ENCODE measurements at regions not wholly inside any gene's neighbourhood (a gene's known extent, or its start where the extent isn't known, plus 50 kb on each side); places are given as distances from the start of the nearest gene placed in this dataset.
"Not testable (repeated sequence)": the region's sequence is repeated elsewhere in the genome, so short reads cannot be mapped to it uniquely, and the experiment has no call there.

DNA sequence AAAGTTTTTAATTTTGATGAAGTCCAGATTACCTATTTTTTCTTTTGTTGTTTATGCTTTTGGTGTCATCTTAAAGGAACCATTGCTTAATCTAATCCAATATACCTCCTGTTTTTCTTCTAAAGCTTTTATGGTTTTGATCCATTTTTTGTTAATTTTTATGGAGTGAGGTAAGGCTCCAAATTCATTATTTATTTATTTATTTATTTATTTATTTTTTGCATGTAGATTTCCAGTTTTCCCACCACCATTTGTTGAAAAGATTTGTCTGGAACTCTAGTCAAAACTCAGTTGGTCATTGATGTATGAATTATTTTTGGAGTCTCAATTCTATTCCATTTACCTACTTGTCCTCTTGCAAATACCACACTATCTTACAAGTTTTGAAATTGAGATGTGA, 99.4 kb upstream of the RBMS1 start:
- dilution Hi-C loops (cut with MboI; ENCODE audit: extremely low pct_ligation_motif_present, low sequenced_read_pairs) = no loop called here
- Histone ChIP-seq H3K27ac (ENCODE audit: control insufficient read depth, insufficient read depth, low read length) (no peak overlapping the region), H3K9ac (ENCODE audit: control insufficient read depth, extremely low read depth, insufficient read depth, low read length) (no peak overlapping the region), H3K27me3 (ENCODE audit: control insufficient read depth, extremely low read depth, insufficient read depth, low read length) (no peaks in the 10 kb centered on the region), H4K20me1 (ENCODE audit: control insufficient read depth, extremely low read depth, insufficient read depth, low read length) (no peaks in the 10 kb centered on the region), H3K9me1 (ENCODE audit: control insufficient read depth, extremely low read depth, insufficient read depth, low read length) (no peaks in the 10 kb centered on the region), H3K4me1 (ENCODE audit: control insufficient read depth, extremely low read depth, insufficient read depth, low read length) (no peaks in the 10 kb centered on the region), H2AFZ (ENCODE audit: control insufficient read depth, low read length) (no peak overlapping the region), H3K4me3 (ENCODE audit: control insufficient read depth in 2 of 3, extremely low read depth in 1 of 3, insufficient read depth in 2 of 3, low read depth in 1 of 3, low read length in 3 of 3) (no peak overlapping the region), H3K4me2 (ENCODE audit: control insufficient read depth, extremely low read depth, insufficient read depth, low read depth, low read length) (no peak overlapping the region), H3K36me3 (ENCODE audit: control insufficient read depth in 2 of 2, extremely low read depth in 1 of 2, insufficient read depth in 2 of 2, low read length in 2 of 2) (no peaks in the 10 kb centered on the region), H3K9me3 (ENCODE audit: control insufficient read depth, low read depth, low read length) (no peaks in the 10 kb centered on the region), H3K79me2 (ENCODE audit: control insufficient read depth, insufficient read depth, low read length) (no peaks in the 10 kb centered on the region)
- FAIRE-seq (no peak), DNase-seq (ENCODE audit: low read depth, low spot score) (no peak)
- TF ChIP-seq CTCF (optimal IDR thresholded peaks at IDR 0.05 in 1 of 3, IDR thresholded peaks at IDR 0.05 in 1 of 3, conservative IDR thresholded peaks at IDR 0.05 in 1 of 3; ENCODE audit: extremely low read depth in 1 of 3, insufficient read depth in 2 of 3, low read length in 3 of 3) = no peak

DNA sequence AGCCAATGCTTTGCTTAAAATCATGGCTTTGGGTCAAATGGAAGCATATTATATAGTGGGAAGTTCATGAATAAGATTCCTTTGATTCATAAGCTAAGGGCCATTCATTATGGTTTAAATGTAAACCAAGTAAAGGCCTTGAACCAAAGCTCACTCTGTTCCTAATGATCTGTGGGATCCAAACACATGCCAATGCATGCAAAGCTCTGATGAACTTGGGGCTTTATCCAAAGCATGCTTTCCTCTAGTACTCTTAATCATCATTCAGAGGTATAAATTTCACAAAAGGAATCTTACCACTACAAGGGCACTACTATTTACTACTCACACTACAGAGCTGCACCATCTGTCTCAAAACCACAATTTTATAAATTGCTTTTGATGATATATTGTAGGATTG, 102.8 kb upstream of the RBMS1 start:
- Histone ChIP-seq H3K4me1 (ENCODE audit: control insufficient read depth, extremely low read depth, insufficient read depth, low read length) (no peaks in the 10 kb centered on the region), H3K4me2 (ENCODE audit: control insufficient read depth, extremely low read depth, insufficient read depth, low read depth, low read length) (no peak overlapping the region), H3K36me3 (ENCODE audit: control insufficient read depth in 2 of 2, extremely low read depth in 1 of 2, insufficient read depth in 2 of 2, low read length in 2 of 2) (no peaks in the 10 kb centered on the region), H3K4me3 (ENCODE audit: control insufficient read depth in 2 of 3, extremely low read depth in 1 of 3, insufficient read depth in 2 of 3, low read depth in 1 of 3, low read length in 3 of 3) (no peak overlapping the region), H3K9ac (ENCODE audit: control insufficient read depth, extremely low read depth, insufficient read depth, low read length) (no peak overlapping the region), H4K20me1 (ENCODE audit: control insufficient read depth, extremely low read depth, insufficient read depth, low read length) (no peaks in the 10 kb centered on the region), H3K9me3 (ENCODE audit: control insufficient read depth, low read depth, low read length) (no peaks in the 10 kb centered on the region), H3K27me3 (ENCODE audit: control insufficient read depth, extremely low read depth, insufficient read depth, low read length) (no peaks in the 10 kb centered on the region), H3K79me2 (ENCODE audit: control insufficient read depth, insufficient read depth, low read length) (no peaks in the 10 kb centered on the region), H3K27ac (ENCODE audit: control insufficient read depth, insufficient read depth, low read length) (no peak overlapping the region), H3K9me1 (ENCODE audit: control insufficient read depth, extremely low read depth, insufficient read depth, low read length) (no peaks in the 10 kb centered on the region), H2AFZ (ENCODE audit: control insufficient read depth, low read length) (no peak overlapping the region)
- DNase-seq (ENCODE audit: low read depth, low spot score) = no peak
- TF ChIP-seq CTCF (optimal IDR thresholded peaks at IDR 0.05 in 1 of 3, IDR thresholded peaks at IDR 0.05 in 1 of 3, conservative IDR thresholded peaks at IDR 0.05 in 1 of 3; ENCODE audit: extremely low read depth in 1 of 3, insufficient read depth in 2 of 3, low read length in 3 of 3) = no peak
- TF ChIP-seq EZH2 (IDR thresholded peaks at IDR 0.05; ENCODE audit: low read length) = no peak
- dilution Hi-C loops (cut with MboI; ENCODE audit: extremely low pct_ligation_motif_present, low sequenced_read_pairs) = no loop called here
- no peak for FAIRE-seq

DNA sequence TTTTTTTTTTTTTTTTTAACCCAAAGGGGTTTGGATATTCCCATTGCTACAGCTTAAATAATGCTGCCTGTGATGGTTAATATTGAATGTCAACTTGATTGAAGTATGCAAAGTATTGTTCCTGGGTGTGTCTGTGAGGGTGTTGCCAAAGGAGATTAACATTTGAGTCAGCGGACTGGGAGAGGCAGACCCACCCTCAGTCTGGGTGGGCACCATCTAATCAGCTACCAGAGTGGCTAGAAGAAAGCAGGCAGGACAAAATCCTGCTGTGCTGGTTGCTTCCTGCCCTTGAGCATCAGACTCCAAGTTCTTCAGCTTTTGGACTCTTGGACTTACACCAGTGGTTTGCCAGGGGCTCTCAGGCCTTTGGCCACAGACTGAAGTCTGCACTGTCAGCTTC, 106.8 kb upstream of the RBMS1 start:
- H3K27me3 ChIP-seq (ENCODE audit: control insufficient read depth, extremely low read depth, insufficient read depth, low read length); dilution Hi-C loops (cut with MboI; ENCODE audit: extremely low pct_ligation_motif_present, low sequenced_read_pairs); H3K9me3 ChIP-seq (ENCODE audit: control insufficient read depth, low read depth, low read length); H3K4me3 ChIP-seq (ENCODE audit: control insufficient read depth in 2 of 3, extremely low read depth in 1 of 3, insufficient read depth in 2 of 3, low read depth in 1 of 3, low read length in 3 of 3); DNase-seq (ENCODE audit: low read depth, low spot score); H3K4me1 ChIP-seq (ENCODE audit: control insufficient read depth, extremely low read depth, insufficient read depth, low read length); H3K9ac ChIP-seq (ENCODE audit: control insufficient read depth, extremely low read depth, insufficient read depth, low read length); H3K27ac ChIP-seq (ENCODE audit: control insufficient read depth, insufficient read depth, low read length); H3K79me2 ChIP-seq (ENCODE audit: control insufficient read depth, insufficient read depth, low read length); H3K4me2 ChIP-seq (ENCODE audit: control insufficient read depth, extremely low read depth, insufficient read depth, low read depth, low read length); FAIRE-seq; H2AFZ ChIP-seq (ENCODE audit: control insufficient read depth, low read length); H3K9me1 ChIP-seq (ENCODE audit: control insufficient read depth, extremely low read depth, insufficient read depth, low read length); H3K36me3 ChIP-seq (ENCODE audit: control insufficient read depth in 2 of 2, extremely low read depth in 1 of 2, insufficient read depth in 2 of 2, low read length in 2 of 2); H4K20me1 ChIP-seq (ENCODE audit: control insufficient read depth, extremely low read depth, insufficient read depth, low read length): not testable (repeated sequence)

Measured in keratinocyte (primary cell).